B cell (primary cell): ENCODE measurements at regions not wholly inside any gene's neighbourhood (a gene's known extent, or its start where the extent isn't known, plus 50 kb on each side); places are given as distances from the start of the nearest gene placed in this dataset.

Experiments used
- ATAC-seq: fragments of 200-7000 bp; cut with Tn5 transposase; one replicate; pipeline ENCODE4 v1.10.0; 2021; ENCODE audit warnings: low read depth, mild to moderate bottlenecking, moderate number of reproducible peaks, moderate library complexity
- CTCF ChIA-PET: fragments of 350-600 bp; sonication (Branson Sonifier 250); formaldehyde crosslinking; loops from one replicate; lab custom pipeline; 2021; ENCODE audit warnings: antibody characterized with exemption, inconsistent platforms; lab: Charles Lee
- POLR2A ChIA-PET: fragments of 350-600 bp; sonication (Branson Sonifier 250); formaldehyde crosslinking; loops from one replicate; lab custom pipeline; 2021; ENCODE audit warnings: antibody characterized with exemption; lab: Charles Lee
- DNase-seq: peaks from one replicate; pipeline ENCODE4 v3.0.0; 2013
- H2AFZ ChIP-seq: 2 replicates; pipeline ENCODE4 v1.6.1; 2012; ENCODE audit warnings: mild to moderate bottlenecking, low read depth, low read length; ENCODE audit not compliant: insufficient read depth, poor library complexity, severe bottlenecking
- H3K27ac ChIP-seq, 2 donors: 1 replicate in 1 of 2; 2 replicates in 1 of 2; pipeline ENCODE4 v1.5.1; 2012 to 2013; ENCODE audit warnings: low read length in 2 of 2, mild to moderate bottlenecking in 2 of 2, moderate library complexity in 1 of 2
- H3K27me3 ChIP-seq, 4 experiments: fragments of 200-600 bp in 1 of 4; sonication (generic) in 1 of 4; replicated peaks in 1 of 4; 1 replicate in 2 of 4; 2 replicates in 2 of 4; pipeline versions ENCODE4 v1.6.1 to v1.7.0; 2013 to 2016; ENCODE audit warnings: low read length in 3 of 4, mild to moderate bottlenecking in 2 of 4, mixed read lengths in 1 of 4, moderate library complexity in 1 of 4; ENCODE audit not compliant: insufficient read depth in 4 of 4, control insufficient read depth in 3 of 4; ENCODE audit errors: control extremely low read depth in 1 of 4
- H3K36me3 ChIP-seq, 2 experiments: replicated peaks in 1 of 2; 1 replicate in 1 of 2; 2 replicates in 1 of 2; pipeline versions ENCODE4 v1.6.1 to v1.7.1; 2013; ENCODE audit warnings: low read length in 1 of 2; ENCODE audit not compliant: insufficient read depth in 2 of 2, control insufficient read depth in 1 of 2; ENCODE audit errors: control extremely low read depth in 1 of 2, extremely low read depth in 1 of 2
- H3K4me1 ChIP-seq, 2 donors: fragments of 200-600 bp in 1 of 2; sonication (generic) in 1 of 2; 1 replicate in 1 of 2; 2 replicates in 1 of 2; pipeline versions ENCODE4 v1.5.1 to v1.6.1; 2013 to 2017; ENCODE audit warnings: low read length in 2 of 2; ENCODE audit not compliant: control insufficient read depth in 2 of 2, insufficient read depth in 2 of 2
- H3K4me2 ChIP-seq: replicated peaks from 2 replicates; pipeline ENCODE3; 2012; ENCODE audit warnings: mild to moderate bottlenecking, low read depth, low read length; ENCODE audit not compliant: poor library complexity, severe bottlenecking
- H3K4me3 ChIP-seq, 5 experiments: fragments of 200-600 bp in 1 of 5; sonication (generic) in 1 of 5; 1 replicate in 3 of 5; 2 replicates in 2 of 5; pipeline versions ENCODE4 v1.5.1 to v1.7.0; 2011 to 2016; ENCODE audit warnings: low read length in 4 of 5, mild to moderate bottlenecking in 4 of 5, low read depth in 2 of 5, control low read depth in 1 of 5, moderate library complexity in 1 of 5; ENCODE audit not compliant: insufficient read depth in 1 of 5; ENCODE audit errors: control extremely low read depth in 1 of 5, extremely low read depth in 1 of 5
- H3K79me2 ChIP-seq: fragments of 200-600 bp; sonication (generic); one replicate; pipeline ENCODE4 v1.6.0; 2016; ENCODE audit warnings: low read length; ENCODE audit not compliant: control insufficient read depth, insufficient read depth
- H3K9ac ChIP-seq: fragments of 200-600 bp; sonication (generic); 2 replicates; pipeline ENCODE4 v1.6.1; 2017; ENCODE audit warnings: mild to moderate bottlenecking, low read length, moderate library complexity
- H3K9me3 ChIP-seq, 3 donors: one replicate each; pipeline versions ENCODE4 v1.6.1 to v1.7.1; 2013; ENCODE audit warnings: low read length in 2 of 3; ENCODE audit not compliant: control insufficient read depth in 2 of 3, insufficient read depth in 1 of 3; ENCODE audit errors: control extremely low read depth in 1 of 3
- H4K20me1 ChIP-seq: 2 replicates; pipeline ENCODE4 v1.6.0; 2012; ENCODE audit warnings: mild to moderate bottlenecking, low read length; ENCODE audit not compliant: insufficient read depth, control insufficient read depth, poor library complexity, severe bottlenecking
- H3K27ac Mint-ChIP-seq: one replicate; pipeline ENCODE4 v1.8.0; 2021; ENCODE audit warnings: mixed read lengths
- H3K27me3 Mint-ChIP-seq: one replicate; pipeline ENCODE4 v1.8.0; 2021; ENCODE audit warnings: mixed read lengths
- H3K4me1 Mint-ChIP-seq: one replicate; pipeline ENCODE4 v1.8.0; 2021; ENCODE audit warnings: mixed read lengths
- H3K4me3 Mint-ChIP-seq: one replicate; pipeline ENCODE4 v1.8.0; 2021; ENCODE audit warnings: mixed read lengths
- H3K9me3 Mint-ChIP-seq: one replicate; pipeline ENCODE4 v1.8.0; 2022; ENCODE audit warnings: mixed read lengths; ENCODE audit not compliant: insufficient read depth
- EZH2 ChIP-seq: IDR thresholded peaks from 2 replicates; pipeline ENCODE4 v1.6.1; 2012; ENCODE audit warnings: borderline replicate concordance, low read depth, mild to moderate bottlenecking, moderate library complexity, low read length; ENCODE audit not compliant: insufficient read depth, poor library complexity, severe bottlenecking
- WGBS: methylation state at CpG from one replicate; pipeline ENCODE4 v1.1.5; 2013; ENCODE audit warnings: missing lambda C conversion rate; ENCODE audit not compliant: insufficient coverage; 5-methylcytosine and 5-hydroxymethylcytosine counted together
- intact Hi-C: fragments of 100-400 bp; cut with micrococcal nuclease; formaldehyde crosslinking; loops from one replicate; pipeline ENCODE4 v1.10.0; 2022
- TF ChIP-seq, protein P1 (sequence below): fragments of 200-600 bp; IDR thresholded peaks from one replicate; pipeline ENCODE4 v1.8.0; 2022; ENCODE audit warnings: antibody characterized with exemption, mild to moderate bottlenecking

DNA sequence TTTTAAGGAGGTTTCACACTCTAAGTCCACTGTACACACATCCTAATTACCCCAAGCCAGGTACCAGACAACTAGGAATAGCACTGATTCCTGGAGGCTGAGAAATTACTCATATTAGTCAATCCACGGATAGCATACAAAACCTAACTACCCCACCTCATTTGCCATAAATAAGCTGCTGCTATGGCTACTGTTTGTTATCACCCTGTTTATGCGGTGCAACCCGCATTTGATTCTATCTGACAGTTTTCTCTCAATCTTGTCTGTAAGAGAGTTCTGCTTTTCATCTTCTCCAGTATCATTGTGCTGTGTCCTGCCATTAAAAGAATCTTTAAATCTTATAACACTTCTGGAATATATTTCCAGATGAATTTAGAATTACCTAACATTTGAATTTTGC, 1496.5 kb downstream of the PLA2G4A start:
- WGBS, result 100% methylated on average over 3 of the region's 3 CpGs
- POLR2A ChIA-PET, result no interaction called here

DNA sequence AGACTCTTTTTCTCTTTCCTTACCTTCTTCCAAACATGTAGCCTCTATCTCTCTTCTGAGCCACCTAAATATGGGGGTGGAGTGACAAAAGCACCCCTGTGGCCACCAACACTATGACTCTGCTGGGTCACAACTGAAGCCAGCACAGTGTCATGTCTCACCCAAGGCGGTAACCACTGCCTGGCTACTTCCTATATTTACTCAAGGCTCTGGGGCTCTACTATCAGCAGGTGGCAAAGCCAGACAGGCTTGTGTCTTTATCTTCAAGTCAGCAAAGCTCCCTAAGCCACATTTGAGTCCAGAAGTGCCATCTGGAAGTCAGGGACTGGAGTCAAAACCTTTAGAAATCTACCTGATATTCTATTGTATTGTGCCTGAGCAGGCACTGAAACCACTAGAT, 1515.2 kb downstream of the PLA2G4A start:
- H3K4me2 ChIP-seq, result no peak overlapping the region
- TF ChIP-seq, protein P1, sequence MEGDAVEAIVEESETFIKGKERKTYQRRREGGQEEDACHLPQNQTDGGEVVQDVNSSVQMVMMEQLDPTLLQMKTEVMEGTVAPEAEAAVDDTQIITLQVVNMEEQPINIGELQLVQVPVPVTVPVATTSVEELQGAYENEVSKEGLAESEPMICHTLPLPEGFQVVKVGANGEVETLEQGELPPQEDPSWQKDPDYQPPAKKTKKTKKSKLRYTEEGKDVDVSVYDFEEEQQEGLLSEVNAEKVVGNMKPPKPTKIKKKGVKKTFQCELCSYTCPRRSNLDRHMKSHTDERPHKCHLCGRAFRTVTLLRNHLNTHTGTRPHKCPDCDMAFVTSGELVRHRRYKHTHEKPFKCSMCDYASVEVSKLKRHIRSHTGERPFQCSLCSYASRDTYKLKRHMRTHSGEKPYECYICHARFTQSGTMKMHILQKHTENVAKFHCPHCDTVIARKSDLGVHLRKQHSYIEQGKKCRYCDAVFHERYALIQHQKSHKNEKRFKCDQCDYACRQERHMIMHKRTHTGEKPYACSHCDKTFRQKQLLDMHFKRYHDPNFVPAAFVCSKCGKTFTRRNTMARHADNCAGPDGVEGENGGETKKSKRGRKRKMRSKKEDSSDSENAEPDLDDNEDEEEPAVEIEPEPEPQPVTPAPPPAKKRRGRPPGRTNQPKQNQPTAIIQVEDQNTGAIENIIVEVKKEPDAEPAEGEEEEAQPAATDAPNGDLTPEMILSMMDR, result no peak
- no peak for TF ChIP-seq EZH2
- no peak overlapping the region for H2AFZ ChIP-seq
- no peaks in the 10 kb centered on the region for H3K79me2 ChIP-seq
- no peaks in the 10 kb centered on the region for H3K36me3 ChIP-seq
- ChIA-PET POLR2A (no interaction called here), CTCF (no interaction called here)
- WGBS, result 75% methylated on average over 1 of the region's 1 CpG
- DNase-seq (no peak), ATAC-seq (no peak)
- H3K4me3 Mint-ChIP-seq, result no peak overlapping the region
- no peaks in the 10 kb centered on the region for H3K27me3 ChIP-seq
- H3K9ac ChIP-seq, result no peak overlapping the region
- no peaks in the 10 kb centered on the region for H3K4me1 ChIP-seq
- no peaks in the 10 kb centered on the region for H3K27me3 Mint-ChIP-seq
- peaks cover 0 to 6% (median 0%) of the 10 kb centered on the region in 3 donors for H3K9me3 ChIP-seq
- no peak overlapping the region for H3K27ac ChIP-seq
- H3K27ac Mint-ChIP-seq, result no peak overlapping the region
- no peaks in the 10 kb centered on the region for H3K4me1 Mint-ChIP-seq
- no peak overlapping the region for H3K4me3 ChIP-seq
- no peaks in the 10 kb centered on the region for H4K20me1 ChIP-seq
- intact Hi-C loops, result no loop called here
- H3K9me3 Mint-ChIP-seq, result no peaks in the 10 kb centered on the region

More for the DNA sequence above, 1496.5 kb downstream of the PLA2G4A start:
- H3K9ac ChIP-seq, result no peak overlapping the region
- ATAC-seq, result no peak
- no peaks in the 10 kb centered on the region for H3K4me1 Mint-ChIP-seq
- no peaks in the 10 kb centered on the region for H3K36me3 ChIP-seq
- H3K27ac ChIP-seq, result no peak overlapping the region
- H3K27me3 Mint-ChIP-seq, result no peaks in the 10 kb centered on the region
- no peaks in the 10 kb centered on the region for H3K27me3 ChIP-seq
- no peaks in the 10 kb centered on the region for H3K4me1 ChIP-seq
- TF ChIP-seq, protein P1, result no peak
- TF ChIP-seq EZH2, result no peak
- no peak overlapping the region for H2AFZ ChIP-seq
- no peak overlapping the region for H3K4me3 ChIP-seq
- H3K9me3 ChIP-seq, result no peaks in the 10 kb centered on the region
- no peak for DNase-seq
- no peaks in the 10 kb centered on the region for H3K79me2 ChIP-seq
- no peak overlapping the region for H3K4me3 Mint-ChIP-seq
- intact Hi-C loops, result no loop called here
- H4K20me1 ChIP-seq, result no peaks in the 10 kb centered on the region
- CTCF ChIA-PET, result no interaction called here
- H3K4me2 ChIP-seq, result no peak overlapping the region
- H3K27ac Mint-ChIP-seq, result no peak overlapping the region
- peaks cover 3% of the 10 kb centered on the region for H3K9me3 Mint-ChIP-seq
